ENCODE measurements at regions not wholly inside any gene's neighbourhood (a gene's known extent, or its start where the extent isn't known, plus 50 kb on each side); places are given as distances from the start of the nearest gene placed in this dataset.

DNA sequence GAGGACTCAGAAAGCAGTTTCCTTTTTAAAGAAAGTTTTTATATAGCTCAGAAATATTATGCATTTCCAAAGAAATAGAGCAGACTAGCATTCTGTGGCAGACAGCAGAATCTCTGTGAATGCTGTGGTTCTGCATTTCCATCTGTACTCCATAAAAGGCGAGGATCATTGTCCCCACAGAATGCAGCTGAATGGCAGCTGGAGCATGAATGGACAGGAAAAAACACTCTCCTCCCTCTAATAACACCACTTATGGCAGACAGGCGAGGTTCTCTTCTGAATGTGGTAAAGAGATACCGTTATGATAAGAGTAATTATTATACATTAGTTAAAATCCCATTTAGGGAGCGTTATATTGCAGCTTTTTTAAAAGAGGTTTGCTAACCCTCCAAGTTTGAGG lies 81.4 kb upstream of the WLS start:
- Histone ChIP-seq H3K36me3 (ENCODE audit: control insufficient read depth in 4 of 4, insufficient read depth in 4 of 4, low read length in 4 of 4) (no peaks in the 10 kb centered on the region), H3K4me3 (no peak overlapping the region), H3K9me3 (ENCODE audit: control insufficient read depth in 4 of 4, insufficient read depth in 3 of 4, low read length in 3 of 4) (no peaks in the 10 kb centered on the region), H3K9ac (ENCODE audit: insufficient read depth in 1 of 2, low read length in 2 of 2) (no peak overlapping the region), H3K4me1 (ENCODE audit: control insufficient read depth in 5 of 5, insufficient read depth in 5 of 5, low read length in 5 of 5) (peaks cover 0 to 7% (median 0%) of the 10 kb centered on the region in 5 donors), H3K27ac (ENCODE audit: low read depth in 1 of 2, low read length in 1 of 2) (no peak overlapping the region), H3K27me3 (ENCODE audit: control insufficient read depth in 3 of 3, insufficient read depth in 3 of 3, low read length in 2 of 3) (no peaks in the 10 kb centered on the region)
- 51 to 65% methylated on average over 4 of the region's 4 CpGs for WGBS, 2 donors
- ATAC-seq (ENCODE audit: insufficient read depth, low FRiP score) (no peak), DNase-seq (peak in 2 of 3 donors; percentile 27 to 54)
- no peak for TF ChIP-seq CTCF (IDR thresholded peaks at IDR 0.05; ENCODE audit: control extremely low read depth, extremely low read depth)

DNA sequence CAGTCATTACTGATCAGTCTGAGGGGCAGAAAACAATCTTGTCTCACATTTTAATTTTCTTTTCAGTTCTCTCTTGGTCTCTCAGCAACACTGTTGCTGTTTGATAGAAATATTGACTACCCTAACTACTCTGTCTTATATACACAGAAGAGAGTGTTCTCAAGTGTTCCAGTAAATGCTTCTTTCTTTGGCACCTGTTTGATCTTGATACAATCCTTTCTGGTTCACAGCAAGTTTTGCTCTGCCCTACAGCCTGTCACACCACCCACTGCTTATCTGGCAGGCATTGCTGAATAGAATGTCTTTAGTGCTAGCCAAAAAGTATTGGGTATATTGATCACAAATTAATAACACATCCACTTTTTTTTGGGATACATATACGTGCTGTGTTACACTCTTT lies 75.7 kb upstream of the WLS start:
- H3K27ac ChIP-seq (ENCODE audit: low read depth in 1 of 2, low read length in 1 of 2): no peak overlapping the region
- no peaks in the 10 kb centered on the region for H3K27me3 ChIP-seq (ENCODE audit: control insufficient read depth in 3 of 3, insufficient read depth in 3 of 3, low read length in 2 of 3)
- no peak overlapping the region for H3K4me3 ChIP-seq
- WGBS, 2 donors: 76 to 86% methylated on average over 1 of the region's 1 CpG
- ATAC-seq (ENCODE audit: insufficient read depth, low FRiP score) (no peak), DNase-seq (peak in 2 of 3 donors; percentile 19 to 39)
- H3K9ac ChIP-seq (ENCODE audit: insufficient read depth in 1 of 2, low read length in 2 of 2): no peak overlapping the region
- H3K36me3 ChIP-seq (ENCODE audit: control insufficient read depth in 4 of 4, insufficient read depth in 4 of 4, low read length in 4 of 4): no peaks in the 10 kb centered on the region
- TF ChIP-seq CTCF (IDR thresholded peaks at IDR 0.05; ENCODE audit: control extremely low read depth, extremely low read depth): no peak
- H3K9me3 ChIP-seq (ENCODE audit: control insufficient read depth in 4 of 4, insufficient read depth in 3 of 4, low read length in 3 of 4): no peaks in the 10 kb centered on the region
- peaks cover 0 to 7% (median 0%) of the 10 kb centered on the region in 5 donors for H3K4me1 ChIP-seq (ENCODE audit: control insufficient read depth in 5 of 5, insufficient read depth in 5 of 5, low read length in 5 of 5)

GRCh38 chr1:68307378-68307787 lies 75.1 kb upstream of the WLS start:
- no peak overlapping the region for H3K27ac ChIP-seq (ENCODE audit: low read depth in 1 of 2, low read length in 1 of 2)

More at GRCh38 chr1:68307378-68307787, 75.1 kb upstream of the WLS start:
- no peak for ATAC-seq (ENCODE audit: insufficient read depth, low FRiP score)
- Histone ChIP-seq H3K9ac (ENCODE audit: insufficient read depth in 1 of 2, low read length in 2 of 2) (no peak overlapping the region), H3K9me3 (ENCODE audit: control insufficient read depth in 4 of 4, insufficient read depth in 3 of 4, low read length in 3 of 4) (no peaks in the 10 kb centered on the region), H3K36me3 (ENCODE audit: control insufficient read depth in 4 of 4, insufficient read depth in 4 of 4, low read length in 4 of 4) (no peaks in the 10 kb centered on the region), H3K4me3 (no peak overlapping the region), H3K27me3 (ENCODE audit: control insufficient read depth in 3 of 3, insufficient read depth in 3 of 3, low read length in 2 of 3) (no peaks in the 10 kb centered on the region), H3K4me1 (ENCODE audit: control insufficient read depth in 5 of 5, insufficient read depth in 5 of 5, low read length in 5 of 5) (peaks cover 0 to 7% (median 0%) of the 10 kb centered on the region in 5 donors)
- TF ChIP-seq CTCF (IDR thresholded peaks at IDR 0.05; ENCODE audit: control extremely low read depth, extremely low read depth): no peak
- DNase-seq: peak in 1 of 3 donors; percentile 21
- 72 to 78% methylated on average over 3 of the region's 3 CpGs for WGBS, 2 donors

All from lung (tissue), 11 donors.